Stimulated activated CD8-positive, alpha-beta memory T cell treated with anti-CD3 and anti-CD28 coated beads, Interleukin-15, amount 100 ng/mL, for 4 hours (primary cell): ENCODE measurements at regions not wholly inside any gene's neighbourhood (a gene's known extent, or its start where the extent isn't known, plus 50 kb on each side); places are given as distances from the start of the nearest gene placed in this dataset.

ENCODE experiments used
- DNase-seq, 2 donors: peaks; one replicate each; pipeline ENCODE4 v3.0.0-alpha.2; 2020; ENCODE audit warnings: low read depth in 2 of 2

- DNase-seq, result no peak
Measured at GRCh38 chr20:40449974-40450616, 238.9 kb downstream of the MAFB start.

- DNase-seq, result no peak
Measured at GRCh38 chr20:40449144-40449690, 239.8 kb downstream of the MAFB start.

- no peak for DNase-seq
Measured at GRCh38 chr20:40446888-40447287, 242.1 kb downstream of the MAFB start.

GRCh38 chr20:40444516-40444915 lies 244.5 kb downstream of the MAFB start:
- no peak for DNase-seq

GRCh38 chr20:40443753-40444152 lies 245.3 kb downstream of the MAFB start:
- DNase-seq, result no peak

GRCh38 chr20:40442181-40442963 lies 246.7 kb downstream of the MAFB start:
- no peak for DNase-seq

- DNase-seq, result no peak
Measured at GRCh38 chr20:40441771-40442170, 247.3 kb downstream of the MAFB start.

GRCh38 chr20:40438161-40438830 lies 250.7 kb downstream of the MAFB start:
- no peak for DNase-seq

GRCh38 chr20:40436011-40436410 lies 253.0 kb downstream of the MAFB start:
- no peak for DNase-seq

GRCh38 chr20:40435146-40435895 lies 253.7 kb downstream of the MAFB start:
- DNase-seq, result no peak

- DNase-seq, result no peak
Measured at GRCh38 chr20:40434122-40434521, 254.9 kb downstream of the MAFB start.

- no peak for DNase-seq
Measured at GRCh38 chr20:40433341-40433861, 255.6 kb downstream of the MAFB start.

- DNase-seq, result no peak
Measured at GRCh38 chr20:40431611-40432010, 257.4 kb downstream of the MAFB start.

- no peak for DNase-seq
Measured at GRCh38 chr20:40431112-40431511, 257.9 kb downstream of the MAFB start.

GRCh38 chr20:40427026-40427425 lies 262.0 kb downstream of the MAFB start:
- DNase-seq, result no peak

- DNase-seq, result no peak
Measured at GRCh38 chr20:40424695-40425094, 264.3 kb downstream of the MAFB start.

- no peak for DNase-seq
Measured at GRCh38 chr20:40422656-40423055, 266.4 kb downstream of the MAFB start.

- no peak for DNase-seq
Measured at GRCh38 chr20:40416274-40416673, 272.8 kb downstream of the MAFB start.

GRCh38 chr20:40414843-40415615 lies 274.0 kb downstream of the MAFB start:
- DNase-seq, result no peak

GRCh38 chr20:40410028-40410427 lies 279.0 kb downstream of the MAFB start:
- DNase-seq, result no peak

GRCh38 chr20:40397467-40397866 lies 291.6 kb downstream of the MAFB start:
- no peak for DNase-seq
